Spleen (tissue), 7 donors: ENCODE measurements at regions not wholly inside any gene's neighbourhood (a gene's known extent, or its start where the extent isn't known, plus 50 kb on each side); places are given as distances from the start of the nearest gene placed in this dataset.

Source experiments
- CTCF ChIP-seq, 11 experiments: fragments of 200-600 bp in 7 of 11; fragments of 450-650 bp in 4 of 11; sonication (generic) in 4 of 11; IDR thresholded peaks in 8 of 11; conservative IDR thresholded peaks in 3 of 11; 1 replicate in 7 of 11; 2 replicates in 4 of 11; pipeline versions ENCODE4 v1.4.0 to v1.8.0; 2016 to 2021; ENCODE audit warnings: antibody characterized with exemption in 11 of 11, inconsistent platforms in 4 of 11, mild to moderate bottlenecking in 1 of 11
- POLR2A ChIP-seq, 3 donors: fragments of 450-650 bp; IDR thresholded peaks; one replicate each; pipeline ENCODE4 v1.5.1; 2017; ENCODE audit warnings: antibody characterized with exemption in 3 of 3, mild to moderate bottlenecking in 1 of 3
- POLR2AphosphoS5 ChIP-seq, 3 donors: sonication (generic); formaldehyde crosslinking; IDR thresholded peaks; one replicate each; pipeline ENCODE4 v1.5.1; 2017; ENCODE audit warnings: antibody characterized with exemption in 3 of 3
- donor health status: DM: no; HTN: no; CAD: no; lungs with moderate emphysema.
- donor health status: DM: no; HTN: no; CAD: no.
- donor health status: DM: no; HTN: no; CAD: no.

DNA sequence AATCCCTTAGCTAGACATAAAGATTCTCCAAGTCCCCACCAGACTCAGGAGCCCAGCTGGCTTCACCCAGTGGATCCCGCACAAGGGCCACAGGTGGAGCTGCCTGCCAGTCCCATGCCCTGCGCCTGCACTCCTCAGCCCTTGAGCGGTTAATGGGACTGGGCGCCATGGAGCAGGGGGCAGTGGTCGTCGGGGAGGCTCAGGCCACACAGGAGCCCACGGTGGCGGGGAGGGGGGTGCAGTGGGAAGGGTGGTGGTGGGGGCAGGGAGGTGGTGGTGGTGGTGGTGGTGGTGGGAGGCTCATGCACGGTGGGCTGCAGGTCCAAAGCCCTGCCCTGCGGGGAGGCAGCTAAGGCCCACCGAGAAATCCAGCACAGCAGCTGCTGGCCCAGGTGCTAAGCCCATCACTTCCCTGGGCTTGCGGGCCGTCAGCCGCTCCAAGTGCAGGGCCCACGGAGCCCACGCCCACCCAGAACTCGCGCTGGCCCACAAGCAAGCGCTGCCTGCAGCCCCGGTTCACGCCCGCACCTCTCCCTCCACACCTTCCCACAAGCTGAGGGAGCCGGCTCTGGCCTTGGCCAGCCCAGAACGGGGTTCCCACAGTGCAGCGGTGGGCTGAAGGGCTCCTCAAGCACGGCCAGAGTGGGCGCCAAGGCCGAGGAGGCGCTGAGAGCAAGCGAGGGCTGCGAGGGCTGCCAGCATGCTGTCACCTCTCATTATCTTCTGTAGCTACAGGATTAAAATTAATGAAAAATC, 732.5 kb upstream of the POM121L12 start:
- no peak for TF ChIP-seq CTCF (IDR thresholded peaks at IDR 0.05 in 8 of 11, conservative IDR thresholded peaks at IDR 0.05 in 3 of 11)
- TF ChIP-seq POLR2AphosphoS5 (IDR thresholded peaks at IDR 0.05) = no peak
- no peak for TF ChIP-seq POLR2A (IDR thresholded peaks at IDR 0.05)
